Activated CD4-positive, alpha-beta T cell treated with anti-CD3 and anti-CD28 coated beads, Interleukin-2, Interleukin-6, amounts not matched to agents 100 ng/mL and 50 ng/mL, durations not matched to agents 16 hours and 8 hours (primary cell): ENCODE measurements at regions not wholly inside any gene's neighbourhood (a gene's known extent, or its start where the extent isn't known, plus 50 kb on each side); places are given as distances from the start of the nearest gene placed in this dataset.
"Not testable (repeated sequence)": the region's sequence is repeated elsewhere in the genome, so short reads cannot be mapped to it uniquely, and the experiment has no call there.

Experiments
- DNase-seq: peaks from one replicate; pipeline ENCODE4 v3.0.0-alpha.2; 2020

- DNase-seq, result no peak
Measured at GRCh38 chr15:39230205-39230907, 350.5 kb upstream of the THBS1 start.

DNA sequence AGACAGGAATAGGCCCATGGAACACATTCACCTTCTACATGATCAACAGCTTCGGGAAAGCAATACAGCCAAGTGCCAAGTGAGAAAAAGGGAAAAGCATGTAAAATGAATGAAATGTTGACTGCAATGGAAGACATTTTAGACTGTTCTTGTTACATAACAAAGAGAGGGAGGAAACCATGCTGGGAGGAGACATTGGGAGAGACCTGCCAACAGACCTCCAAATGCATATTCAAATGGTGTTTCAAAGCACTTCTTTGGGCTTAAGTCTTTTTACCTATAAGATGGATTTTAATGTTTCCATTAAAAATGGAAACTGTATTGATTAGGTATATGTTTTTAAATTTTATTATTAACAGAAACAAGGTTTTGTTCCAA is 350.0 kb upstream of the THBS1 start:
- no peak for DNase-seq

- no peak for DNase-seq
Measured at GRCh38 chr15:39232512-39232911, 348.4 kb upstream of the THBS1 start.

DNA sequence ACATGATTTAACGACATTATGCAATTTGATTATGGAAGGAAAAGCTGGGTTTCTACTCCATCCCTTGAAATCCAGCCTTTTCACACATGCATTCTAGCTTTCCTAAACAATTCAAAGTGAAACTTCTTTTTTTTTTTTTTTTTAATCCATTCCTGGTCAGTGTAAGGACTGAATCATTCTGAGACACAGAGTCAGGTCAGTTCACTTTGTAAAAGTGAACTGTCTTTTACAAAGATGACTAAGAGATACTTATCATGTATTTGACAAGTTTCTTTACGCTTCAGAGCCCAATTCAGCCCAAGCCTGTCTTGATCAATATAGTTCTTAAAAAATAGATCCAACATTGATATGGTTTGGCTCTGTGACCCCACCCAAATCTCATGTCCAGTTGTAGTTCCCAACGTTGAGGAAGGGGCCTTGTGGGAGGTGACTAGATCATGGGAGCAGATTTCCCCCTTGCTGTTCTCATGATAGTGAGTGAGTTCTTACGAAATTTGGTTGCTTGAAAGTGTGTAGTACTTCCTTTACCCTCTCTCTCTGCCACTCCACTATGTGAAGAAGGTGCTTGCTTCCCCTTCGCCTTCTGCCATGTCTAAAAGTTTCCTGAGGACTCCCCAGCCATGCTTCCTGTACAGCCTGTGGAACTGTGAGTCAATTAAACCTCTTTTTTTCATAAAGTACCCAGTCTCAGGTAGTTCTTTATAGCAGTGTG is 345.6 kb upstream of the THBS1 start:
- peak; percentile 30 for DNase-seq

DNA sequence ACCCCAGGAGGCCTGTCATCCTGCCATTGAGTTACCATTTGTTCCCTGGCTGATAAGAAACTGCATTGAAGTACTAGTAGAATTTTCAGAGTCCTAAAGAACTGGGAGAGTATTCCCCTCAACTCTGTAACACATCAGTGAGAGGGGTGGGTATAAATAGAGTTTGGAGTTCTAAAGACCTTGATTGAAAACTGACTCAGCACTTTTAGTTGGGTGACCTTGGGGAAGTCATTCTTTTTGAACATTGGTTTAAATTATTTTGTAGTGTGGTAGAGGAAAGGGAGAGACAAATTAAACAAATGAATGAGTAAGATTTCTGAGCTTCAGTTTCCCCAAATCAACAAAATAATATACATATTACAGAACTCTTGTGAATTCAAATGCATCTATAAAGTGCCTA is 344.5 kb upstream of the THBS1 start:
- no peak for DNase-seq

- no peak for DNase-seq
Measured at GRCh38 chr15:39238443-39238842, 342.4 kb upstream of the THBS1 start.

DNA sequence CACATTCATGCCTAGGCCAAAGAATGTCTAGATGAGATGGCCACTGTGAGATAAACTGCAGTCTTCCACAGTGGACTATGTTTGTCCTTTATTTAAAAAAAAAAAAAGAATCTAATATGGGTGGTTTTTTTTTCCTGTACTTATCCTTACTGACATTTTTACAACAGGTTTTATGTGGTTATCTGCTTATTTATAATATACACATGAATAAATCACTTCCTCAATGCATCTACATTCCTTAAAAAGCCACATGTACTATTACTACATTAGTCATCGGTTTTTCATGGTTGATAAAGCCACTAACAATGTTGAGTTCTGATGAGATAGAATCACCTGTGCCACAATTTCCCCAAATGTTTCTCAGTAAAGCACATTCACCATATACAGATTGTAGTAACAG is 341.3 kb upstream of the THBS1 start:
- no peak for DNase-seq

- no peak for DNase-seq
Measured at GRCh38 chr15:39242345-39242744, 338.5 kb upstream of the THBS1 start.

DNA sequence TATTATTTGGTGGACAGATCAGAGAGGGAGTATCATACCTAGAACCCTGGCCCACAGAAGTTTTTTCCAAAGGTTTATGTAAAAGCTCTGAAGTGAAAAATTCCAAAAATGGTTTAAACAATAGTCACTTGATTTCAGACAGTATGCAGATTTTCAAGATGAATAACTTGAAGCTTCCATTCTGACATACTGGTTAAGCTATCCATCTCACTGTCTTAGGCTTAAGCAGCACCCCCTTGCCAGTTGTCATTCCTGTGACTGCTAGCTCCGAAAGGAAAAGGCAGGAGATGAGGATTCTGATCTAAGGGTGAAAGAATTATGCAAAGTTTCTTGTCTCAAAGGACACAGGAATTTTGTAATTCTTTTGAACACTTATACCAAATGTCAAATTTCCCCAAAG is 337.5 kb upstream of the THBS1 start:
- no peak for DNase-seq

DNA sequence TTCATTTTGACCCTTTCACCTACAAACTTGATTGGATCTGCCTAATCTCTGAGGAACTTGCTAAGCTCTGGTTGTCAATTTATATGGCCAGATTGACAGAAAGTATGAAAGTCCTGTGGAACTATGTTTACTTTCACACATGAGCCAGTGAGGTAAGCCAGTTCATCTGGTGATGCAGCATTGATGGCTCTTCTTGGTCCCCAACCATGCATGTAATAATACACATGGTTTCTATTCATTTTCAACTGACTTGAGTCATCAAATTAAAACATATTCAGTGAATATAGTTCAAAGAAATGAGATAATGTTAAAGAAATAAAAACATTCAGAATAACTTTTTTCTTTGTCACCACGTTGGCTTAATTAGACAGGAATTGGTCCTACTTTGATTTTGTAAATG is 336.1 kb upstream of the THBS1 start:
- DNase-seq, result no peak

- no peak for DNase-seq
Measured at GRCh38 chr15:39246523-39246922, 334.4 kb upstream of the THBS1 start.

DNA sequence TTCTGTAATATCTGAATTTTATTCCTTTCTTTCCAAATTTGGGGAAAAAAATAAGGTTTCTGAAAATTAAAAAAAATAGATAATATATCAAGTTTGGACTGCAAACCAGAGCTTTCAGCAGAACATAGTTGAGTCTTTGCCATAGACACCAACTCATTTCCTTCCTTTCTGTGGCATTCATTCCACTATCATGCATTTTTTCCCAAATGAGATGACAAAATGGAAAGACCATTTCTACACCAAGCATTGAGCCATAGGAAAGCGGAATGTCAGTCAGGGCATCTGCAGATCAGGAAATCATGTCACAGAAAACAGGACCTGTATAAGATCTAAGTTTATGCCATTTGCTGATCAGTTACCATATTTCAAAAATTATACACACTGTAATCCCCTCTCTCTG is 333.3 kb upstream of the THBS1 start:
- DNase-seq, result no peak

- no peak for DNase-seq
Measured at GRCh38 chr15:39248204-39248603, 332.7 kb upstream of the THBS1 start.

- DNase-seq, result no peak
Measured at GRCh38 chr15:39250001-39250400, 330.9 kb upstream of the THBS1 start.

DNA sequence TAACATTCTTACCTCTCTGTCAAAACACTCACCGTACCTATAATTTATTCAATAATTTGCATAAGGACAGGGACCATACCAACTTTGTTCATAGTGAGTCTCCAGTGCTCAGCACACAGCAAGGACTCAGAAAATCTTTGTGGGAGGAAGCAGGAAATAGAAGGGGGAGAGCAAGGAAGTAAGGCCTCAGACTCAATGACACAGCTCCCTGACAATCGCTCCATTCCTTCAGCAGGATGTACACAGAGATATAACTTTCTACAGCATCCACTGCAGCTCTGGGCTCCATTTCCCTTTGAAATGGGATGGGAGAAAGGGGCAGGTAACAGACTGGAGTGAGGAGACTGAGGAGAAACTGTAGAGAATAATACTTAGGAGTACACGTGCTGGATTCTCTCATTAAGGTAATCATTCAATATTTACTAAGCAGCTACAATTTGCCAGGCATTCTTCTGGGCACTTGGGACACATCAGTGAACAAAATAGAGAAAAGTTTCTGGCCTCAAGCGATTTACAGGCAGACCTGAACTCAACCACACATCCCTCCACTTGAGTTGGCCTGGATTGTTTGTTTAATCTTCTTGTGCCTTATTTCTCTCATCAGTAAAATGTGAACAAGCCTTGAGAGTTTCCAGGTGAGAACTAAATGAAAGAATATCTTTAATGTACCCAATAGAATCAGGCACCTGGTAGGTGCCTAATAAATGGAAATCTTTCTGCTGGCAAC is 330.3 kb upstream of the THBS1 start:
- no peak for DNase-seq

DNA sequence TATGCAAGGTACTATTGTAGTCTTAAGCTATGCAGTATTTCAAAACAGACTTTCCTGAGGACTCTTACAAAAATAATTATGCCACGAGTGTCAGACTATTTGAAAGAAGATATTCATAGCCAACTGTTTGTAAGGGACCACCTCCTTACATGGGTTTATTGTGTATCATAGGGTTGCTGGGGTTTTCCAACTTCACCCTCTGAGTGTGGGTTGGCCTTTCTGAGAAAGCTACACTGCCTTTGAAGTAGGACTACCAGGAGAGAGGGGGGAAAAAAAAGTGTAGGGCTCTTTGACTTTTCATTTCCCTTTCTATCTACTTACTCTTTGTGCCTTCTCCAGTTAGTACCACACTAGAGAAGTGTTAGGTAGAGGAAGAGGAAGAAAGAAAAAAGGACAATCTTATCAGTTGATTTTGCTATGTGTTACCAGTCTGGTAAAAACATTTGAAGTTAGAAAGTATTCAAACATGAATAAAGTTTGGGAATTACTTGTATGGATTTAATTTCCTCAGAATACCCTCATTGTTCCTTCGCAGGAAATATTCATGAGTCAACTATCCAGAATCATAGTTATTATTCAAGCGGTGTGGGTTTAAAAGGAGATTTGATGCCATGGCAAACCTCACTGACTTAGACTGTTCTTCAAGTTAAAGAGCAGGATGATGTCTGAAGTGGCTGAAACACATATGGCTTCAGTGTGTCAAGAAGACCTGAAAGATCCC is 329.3 kb upstream of the THBS1 start:
- DNase-seq, result no peak

DNA sequence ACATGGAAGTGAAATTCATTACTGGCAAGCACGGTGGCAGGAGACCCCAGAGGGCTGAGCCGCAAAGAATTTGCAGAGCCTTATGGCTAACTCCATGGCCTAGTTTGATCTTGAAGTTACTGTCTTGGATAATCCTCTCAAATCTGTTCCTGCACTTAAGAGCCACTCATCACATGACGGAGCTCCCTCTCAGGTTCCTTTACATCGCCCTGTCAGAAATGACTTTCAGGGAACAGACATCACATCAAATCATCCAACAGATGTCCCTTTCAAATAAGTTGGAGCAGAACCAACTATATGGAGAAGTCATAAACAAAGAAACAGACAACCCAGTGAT is 328.8 kb upstream of the THBS1 start:
- no peak for DNase-seq

DNA sequence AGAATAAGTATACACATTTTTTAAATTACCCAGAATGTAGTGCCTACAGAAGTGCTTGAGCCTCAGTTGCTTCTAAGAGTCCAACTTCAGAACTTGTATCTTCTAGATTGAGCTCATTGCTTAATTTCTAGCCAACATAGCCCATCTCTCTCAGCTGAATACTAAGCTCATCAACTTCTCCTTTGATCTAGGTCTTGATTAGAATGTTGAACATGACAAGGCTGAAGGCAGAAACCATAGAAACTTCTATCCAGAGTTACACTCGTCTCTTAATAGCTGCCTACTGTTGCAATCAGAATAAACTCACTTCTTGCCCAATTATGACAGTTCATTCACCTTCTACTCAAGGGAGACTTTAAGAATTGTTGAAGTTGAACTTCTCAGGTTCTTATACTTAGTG is 327.3 kb upstream of the THBS1 start:
- DNase-seq, result no peak

GRCh38 chr15:39254181-39254580 is 326.7 kb upstream of the THBS1 start:
- no peak for DNase-seq

DNA sequence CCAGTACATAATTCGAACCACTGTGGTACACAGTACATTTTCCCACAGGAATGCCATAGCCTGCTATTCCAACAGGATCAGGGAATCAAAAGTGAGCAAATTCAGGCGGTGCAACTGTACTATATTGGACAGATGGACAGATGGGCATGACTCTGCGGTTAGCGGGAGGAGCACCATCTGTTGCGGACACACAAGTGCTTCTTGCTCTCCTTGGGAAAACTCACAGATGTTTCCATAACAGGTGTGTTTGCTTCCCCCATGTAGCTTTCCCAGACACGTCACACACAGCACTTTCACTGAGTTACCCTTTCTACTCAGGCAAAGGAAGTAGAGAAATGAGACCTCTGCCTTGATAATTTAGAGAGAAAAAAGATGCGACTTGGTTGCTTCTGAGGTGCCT is 325.1 kb upstream of the THBS1 start:
- no peak for DNase-seq

DNA sequence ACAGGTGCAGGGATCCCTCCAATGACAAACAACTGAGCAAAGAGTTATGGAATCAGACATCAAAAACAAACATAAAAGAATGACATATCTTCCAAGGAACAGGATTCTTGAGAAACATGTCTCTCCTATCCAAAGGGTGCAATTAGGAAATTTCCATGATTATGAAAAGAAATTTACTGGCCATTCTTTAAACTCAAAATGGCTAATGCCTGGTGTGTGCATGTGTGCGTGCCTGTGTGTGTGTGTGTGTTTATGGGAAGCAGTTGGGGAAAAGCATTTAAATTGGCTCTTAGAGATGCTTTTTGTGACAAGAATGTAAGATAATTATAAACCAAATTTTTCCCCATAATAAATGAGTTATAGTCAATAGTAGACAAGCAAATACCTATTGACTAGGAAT is 320.5 kb upstream of the THBS1 start:
- no peak for DNase-seq

DNA sequence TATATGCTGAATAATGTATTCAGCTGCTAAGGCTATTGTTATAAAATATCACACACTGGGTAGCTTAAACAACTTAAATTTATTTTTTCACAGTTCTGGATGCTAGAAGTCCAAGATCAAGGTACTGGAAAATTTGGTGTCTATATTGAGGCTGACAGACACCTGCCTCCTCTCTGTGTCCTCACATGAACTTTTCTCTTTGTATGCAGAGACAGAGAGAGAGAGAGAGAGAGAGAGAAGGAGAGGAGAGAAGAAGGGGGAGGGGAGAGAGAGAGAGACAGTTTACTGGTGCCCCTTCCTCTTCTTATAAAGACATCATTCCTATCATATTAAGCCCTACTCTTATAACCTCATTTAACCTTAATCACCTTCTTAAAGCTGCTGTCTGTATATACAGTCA is 320.1 kb upstream of the THBS1 start:
- no peak for DNase-seq

GRCh38 chr15:39261397-39262183 is 319.3 kb upstream of the THBS1 start:
- DNase-seq, result not testable (repeated sequence)
